H1 (cell line): ENCODE measurements at regions not wholly inside any gene's neighbourhood (a gene's known extent, or its start where the extent isn't known, plus 50 kb on each side); places are given as distances from the start of the nearest gene placed in this dataset.

Experiments used
- CTCF ChIA-PET: fragments of 300-600 bp; sonication (Branson Sonifier 250); formaldehyde crosslinking; loops from one replicate; lab custom pipeline; 2021; ENCODE audit not compliant: partially characterized antibody; lab: Charles Lee
- POLR2A ChIA-PET: fragments of 300-600 bp; sonication (Branson Sonifier 250); formaldehyde crosslinking; loops from one replicate; lab custom pipeline; 2021; ENCODE audit warnings: inconsistent platforms; ENCODE audit not compliant: partially characterized antibody; lab: Charles Lee
- DNase-seq, 2 experiments: peaks; one replicate each; pipeline versions ENCODE4 v3.0.0 to v3.0.0-alpha.2; 2010 to 2022; ENCODE audit warnings: low spot score in 2 of 2, low read depth in 1 of 2, mixed read lengths in 1 of 2
- FAIRE-seq: peaks from 2 replicates; lab custom pipeline; 2011; peaks lifted over from hg19 to GRCh38; lab: Jason Lieb, UNC
- H2AFZ ChIP-seq: 2 replicates; pipeline ENCODE4 v1.8.1; 2012; ENCODE audit warnings: low read length, inconsistent platforms
- H2AK5ac ChIP-seq: 2 replicates; pipeline ENCODE4 v1.6.1; 2013; ENCODE audit warnings: low read depth, low read length
- H2BK120ac ChIP-seq: replicated peaks from 2 replicates; pipeline ENCODE3; 2013; ENCODE audit warnings: low read depth, low read length, inconsistent platforms
- H2BK12ac ChIP-seq: 2 replicates; pipeline ENCODE4 v1.6.1; 2013; ENCODE audit warnings: low read depth, low read length
- H2BK15ac ChIP-seq: 2 replicates; pipeline ENCODE4 v1.6.1; 2013; ENCODE audit warnings: low read length
- H2BK20ac ChIP-seq: 2 replicates; pipeline ENCODE4 v1.6.1; 2013; ENCODE audit warnings: low read length
- H2BK5ac ChIP-seq: 2 replicates; pipeline ENCODE4 v1.6.1; 2013; ENCODE audit warnings: low read depth, low read length
- H3K14ac ChIP-seq: 2 replicates; pipeline ENCODE4 v1.6.1; 2013; ENCODE audit warnings: inconsistent platforms; ENCODE audit not compliant: insufficient read length
- H3K18ac ChIP-seq: 2 replicates; pipeline ENCODE4 v1.6.1; 2013; ENCODE audit warnings: low read length; ENCODE audit errors: extremely low read depth
- H3K23ac ChIP-seq: 2 replicates; pipeline ENCODE4 v1.6.1; 2013; ENCODE audit warnings: inconsistent platforms; ENCODE audit not compliant: insufficient read length
- H3K23me2 ChIP-seq: 2 replicates; pipeline ENCODE4 v1.6.1; 2013; ENCODE audit warnings: low read depth, low read length
- H3K27ac ChIP-seq: 2 replicates; pipeline ENCODE4 v1.6.1; 2011; ENCODE audit warnings: low read depth, low read length, inconsistent platforms
- H3K27me3 ChIP-seq, 4 experiments: replicated peaks in 1 of 4; 1 replicate in 1 of 4; 2 replicates in 3 of 4; pipeline versions ENCODE4 v1.6.1 to v1.8.1; 2011 to 2013; ENCODE audit warnings: low read length in 3 of 4, mild to moderate bottlenecking in 3 of 4, inconsistent platforms in 2 of 4, mixed read lengths in 2 of 4, moderate library complexity in 1 of 4; ENCODE audit not compliant: control insufficient read depth in 3 of 4, insufficient read depth in 3 of 4; ENCODE audit errors: extremely low read depth in 1 of 4
- H3K36me3 ChIP-seq, 4 experiments: 2 replicates each; pipeline versions ENCODE4 v1.6.1 to v1.8.1; 2011 to 2013; ENCODE audit warnings: mild to moderate bottlenecking in 4 of 4, low read length in 3 of 4, moderate library complexity in 2 of 4, control low read depth in 1 of 4, inconsistent platforms in 1 of 4; ENCODE audit not compliant: insufficient read depth in 4 of 4, control insufficient read depth in 2 of 4
- H3K4ac ChIP-seq: replicated peaks from 2 replicates; pipeline ENCODE3; 2013; ENCODE audit warnings: low read length, low read depth, mixed read lengths, inconsistent platforms; ENCODE audit not compliant: insufficient read length
- H3K4me1 ChIP-seq, 4 experiments: replicated peaks in 1 of 4; 1 replicate in 1 of 4; 2 replicates in 3 of 4; pipeline versions ENCODE4 v1.6.1 to v1.8.1; 2011 to 2013; ENCODE audit warnings: low read length in 3 of 4, inconsistent platforms in 2 of 4, mixed read lengths in 1 of 4; ENCODE audit not compliant: insufficient read depth in 4 of 4, control insufficient read depth in 3 of 4
- H3K4me2 ChIP-seq, 2 experiments: 2 replicates each; pipeline versions ENCODE4 v1.6.1 to v1.8.1; 2011 to 2013; ENCODE audit warnings: low read depth in 2 of 2, low read length in 2 of 2, control low read depth in 1 of 2, inconsistent platforms in 1 of 2, mild to moderate bottlenecking in 1 of 2; ENCODE audit not compliant: insufficient read depth in 1 of 2
- H3K4me3 ChIP-seq, 4 experiments: fragments of 200-600, 300-600 bp in 1 of 4; sonication (generic), shearing (Covaris generic), sonication (Bioruptor Twin) in 1 of 4; 2 replicates each; pipeline versions ENCODE4 v1.5.1 to v1.8.1; 2011 to 2016; ENCODE audit warnings: low read length in 4 of 4, low read depth in 3 of 4, control low read depth in 2 of 4, inconsistent platforms in 2 of 4, mild to moderate bottlenecking in 2 of 4, mixed read lengths in 1 of 4, moderate library complexity in 1 of 4; ENCODE audit not compliant: insufficient read depth in 2 of 4; ENCODE audit errors: extremely low read depth in 1 of 4
- H3K56ac ChIP-seq: replicated peaks from 2 replicates; pipeline ENCODE3; 2013; ENCODE audit warnings: low read depth, mild to moderate bottlenecking, mixed read lengths, low read length, inconsistent platforms; ENCODE audit not compliant: insufficient read length
- H3K79me1 ChIP-seq: 2 replicates; pipeline ENCODE4 v1.6.1; 2013; ENCODE audit warnings: low read depth, low read length, control low read depth
- H3K79me2 ChIP-seq, 2 experiments: 2 replicates each; pipeline versions ENCODE4 v1.6.1 to v1.8.1; 2012 to 2013; ENCODE audit warnings: low read length in 2 of 2, mild to moderate bottlenecking in 2 of 2, inconsistent platforms in 1 of 2; ENCODE audit not compliant: insufficient read depth in 2 of 2, control insufficient read depth in 1 of 2
- H3K9ac ChIP-seq, 4 experiments: replicated peaks in 1 of 4; 1 replicate in 1 of 4; 2 replicates in 3 of 4; pipeline versions ENCODE4 v1.6.1 to v1.8.1; 2011 to 2013; ENCODE audit warnings: low read depth in 3 of 4, low read length in 3 of 4, control low read depth in 2 of 4, mild to moderate bottlenecking in 2 of 4, moderate library complexity in 2 of 4, inconsistent platforms in 1 of 4; ENCODE audit errors: extremely low read depth in 1 of 4
- H3K9me3 ChIP-seq, 2 experiments: 2 replicates each; pipeline versions ENCODE4 v1.6.1 to v1.8.1; 2012 to 2013; ENCODE audit warnings: mild to moderate bottlenecking in 2 of 2, moderate library complexity in 2 of 2, control low read depth in 1 of 2, inconsistent platforms in 1 of 2, low read depth in 1 of 2, low read length in 1 of 2, mixed read lengths in 1 of 2; ENCODE audit not compliant: insufficient read depth in 2 of 2
- H4K20me1 ChIP-seq, 2 experiments: replicated peaks in 1 of 2; 2 replicates each; pipeline versions ENCODE3 to v1.8.1; 2011 to 2013; ENCODE audit warnings: inconsistent platforms in 2 of 2, low read length in 2 of 2, mild to moderate bottlenecking in 1 of 2; ENCODE audit not compliant: insufficient read depth in 2 of 2, control insufficient read depth in 1 of 2
- H4K5ac ChIP-seq: 2 replicates; pipeline ENCODE4 v1.6.1; 2013; ENCODE audit warnings: low read length, low read depth, mixed read lengths, inconsistent platforms; ENCODE audit not compliant: insufficient read length
- H4K8ac ChIP-seq: 2 replicates; pipeline ENCODE4 v1.8.0; 2013; ENCODE audit warnings: mild to moderate bottlenecking, moderate library complexity, low read length, inconsistent platforms; ENCODE audit not compliant: insufficient read depth; ENCODE audit errors: extremely low read depth
- H4K91ac ChIP-seq: replicated peaks from 2 replicates; pipeline ENCODE3; 2013; ENCODE audit warnings: low read length, mixed read lengths, inconsistent platforms; ENCODE audit not compliant: insufficient read length
- BACH1 ChIP-seq: IDR thresholded peaks from 2 replicates; pipeline ENCODE4 v1.6.1; 2012; ENCODE audit warnings: low read length, improper control_type of control experiment
- JUND ChIP-seq: IDR thresholded peaks from 2 replicates; pipeline ENCODE4 v1.6.1; 2011; ENCODE audit warnings: mild to moderate bottlenecking, improper control_type of control experiment, low read length
- KDM5A ChIP-seq: fragments of 200-600 bp; IDR thresholded peaks from 2 replicates; pipeline ENCODE4 v1.7.1; 2012; ENCODE audit warnings: mild to moderate bottlenecking, low read length, inconsistent platforms, mixed read lengths
- NRF1 ChIP-seq: IDR thresholded peaks from 2 replicates; pipeline ENCODE4 v1.6.1; 2011; ENCODE audit warnings: mild to moderate bottlenecking, low read depth, low read length, improper control_type of control experiment
- TAF7 ChIP-seq: optimal IDR thresholded peaks from 2 replicates; pipeline ENCODE3; 2011; ENCODE audit warnings: low read depth, mild to moderate bottlenecking, inconsistent platforms, low read length, moderate library complexity, borderline replicate concordance
- WGBS, 2 experiments: shearing (Covaris generic) in 1 of 2; methylation state at CpG; one replicate each; pipeline versions ENCODE4 v1.1.6 to v1.1.7; 2013 to 2015; ENCODE audit warnings: low lambda C conversion rate in 2 of 2, mixed read lengths in 2 of 2, inconsistent platforms in 1 of 2, low coverage in 1 of 2, missing lambda C conversion rate in 1 of 2; ENCODE audit not compliant: insufficient replicate concordance in 2 of 2, insufficient coverage in 1 of 2, insufficient read length in 1 of 2; ENCODE audit errors: extremely low coverage in 1 of 2, missing lambda C conversion rate in 1 of 2; 5-methylcytosine and 5-hydroxymethylcytosine counted together
- TF ChIP-seq, protein P1 (sequence below): IDR thresholded peaks from 2 replicates; pipeline ENCODE4 v1.6.1; 2011; ENCODE audit warnings: low read length, improper control_type of control experiment

DNA sequence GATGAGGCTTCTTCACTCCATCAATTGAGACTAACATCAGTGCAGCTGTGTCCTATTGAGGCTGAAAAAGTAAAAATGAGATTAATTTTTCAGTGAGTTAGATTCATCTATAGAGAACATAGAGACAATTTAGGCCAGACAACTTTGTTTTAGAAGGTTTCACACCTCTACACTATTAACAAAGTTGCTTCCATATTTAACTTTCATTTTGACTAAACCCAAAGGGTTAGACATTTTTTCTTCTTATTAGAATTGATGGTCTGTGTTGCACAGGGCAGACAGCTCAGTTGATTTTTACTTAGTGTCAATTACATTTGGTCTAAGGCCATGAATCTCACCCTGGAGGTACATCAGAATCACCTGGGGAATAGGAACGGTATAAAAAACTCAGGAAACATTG lies 130.2 kb upstream of the NXPH2 start:
- no peak overlapping the region for H3K56ac ChIP-seq
- ChIA-PET POLR2A (no interaction called here), CTCF (no interaction called here)
- no peak overlapping the region for H3K4me3 ChIP-seq
- H4K91ac ChIP-seq: no peak overlapping the region
- H2BK20ac ChIP-seq: no peak overlapping the region
- no peaks in the 10 kb centered on the region for H3K79me1 ChIP-seq
- no peak overlapping the region for H3K14ac ChIP-seq
- no peaks in the 10 kb centered on the region for H3K9me3 ChIP-seq
- DNase-seq (no peak), FAIRE-seq (no peak)
- WGBS, 2 experiments: 88% methylated on average over 1 of the region's 1 CpG; no CpG with 5 or more reads in 1 of the 2 experiments
- no peak overlapping the region for H2BK15ac ChIP-seq
- no peak overlapping the region for H3K4ac ChIP-seq
- H2BK12ac ChIP-seq: no peak overlapping the region
- H3K18ac ChIP-seq: no peak overlapping the region
- H2BK120ac ChIP-seq: no peak overlapping the region
- no peak overlapping the region for H4K5ac ChIP-seq
- no peak overlapping the region for H3K4me2 ChIP-seq
- H4K20me1 ChIP-seq: no peaks in the 10 kb centered on the region
- no peak for TF ChIP-seq NRF1
- TF ChIP-seq JUND: no peak
- TF ChIP-seq TAF7: no peak
- no peak for TF ChIP-seq BACH1
- TF ChIP-seq, protein P1, sequence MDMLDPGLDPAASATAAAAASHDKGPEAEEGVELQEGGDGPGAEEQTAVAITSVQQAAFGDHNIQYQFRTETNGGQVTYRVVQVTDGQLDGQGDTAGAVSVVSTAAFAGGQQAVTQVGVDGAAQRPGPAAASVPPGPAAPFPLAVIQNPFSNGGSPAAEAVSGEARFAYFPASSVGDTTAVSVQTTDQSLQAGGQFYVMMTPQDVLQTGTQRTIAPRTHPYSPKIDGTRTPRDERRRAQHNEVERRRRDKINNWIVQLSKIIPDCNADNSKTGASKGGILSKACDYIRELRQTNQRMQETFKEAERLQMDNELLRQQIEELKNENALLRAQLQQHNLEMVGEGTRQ: no peak
- no peak for TF ChIP-seq KDM5A
- no peaks in the 10 kb centered on the region for H3K79me2 ChIP-seq
- no peak overlapping the region for H3K23ac ChIP-seq
- H3K9ac ChIP-seq: no peak overlapping the region
- no peak overlapping the region for H2BK5ac ChIP-seq
- H4K8ac ChIP-seq: no peak overlapping the region
- H3K36me3 ChIP-seq: no peaks in the 10 kb centered on the region
- peaks cover 0 to 6% (median 0%) of the 10 kb centered on the region in 4 experiments; a peak in 1 of 7 replicates for H3K4me1 ChIP-seq
- no peak overlapping the region for H2AK5ac ChIP-seq
- no peak overlapping the region for H3K27ac ChIP-seq
- no peak overlapping the region for H2AFZ ChIP-seq
- no peaks in the 10 kb centered on the region for H3K27me3 ChIP-seq
- no peaks in the 10 kb centered on the region for H3K23me2 ChIP-seq
